C4-2B (cell line): ENCODE measurements at regions not wholly inside any gene's neighbourhood (a gene's known extent, or its start where the extent isn't known, plus 50 kb on each side); places are given as distances from the start of the nearest gene placed in this dataset.
"Not testable (repeated sequence)": the region's sequence is repeated elsewhere in the genome, so short reads cannot be mapped to it uniquely, and the experiment has no call there.

Experiments used
- H3K27ac ChIP-seq: fragments of 450-650 bp; 2 replicates; pipeline ENCODE4 v1.5.1; 2017
- CTCF ChIP-seq: fragments of 450-650 bp; conservative IDR thresholded peaks from 2 replicates; pipeline ENCODE4 v1.5.1; 2017; ENCODE audit warnings: mild to moderate bottlenecking
- ZFX ChIP-seq: fragments of 450-650 bp; IDR thresholded peaks from 2 replicates; pipeline ENCODE4 v1.6.1; 2017

GRCh38 chr17:15849054-15849453 is 95.9 kb upstream of the ADORA2B start:
- H3K27ac ChIP-seq, result not testable (repeated sequence)
- peak; percentile 33 for TF ChIP-seq CTCF

- not testable (repeated sequence) for H3K27ac ChIP-seq
Measured at GRCh38 chr17:15850071-15850470, 94.9 kb upstream of the ADORA2B start.

GRCh38 chr17:15850687-15851086 is 94.2 kb upstream of the ADORA2B start:
- H3K27ac ChIP-seq, result not testable (repeated sequence)

DNA sequence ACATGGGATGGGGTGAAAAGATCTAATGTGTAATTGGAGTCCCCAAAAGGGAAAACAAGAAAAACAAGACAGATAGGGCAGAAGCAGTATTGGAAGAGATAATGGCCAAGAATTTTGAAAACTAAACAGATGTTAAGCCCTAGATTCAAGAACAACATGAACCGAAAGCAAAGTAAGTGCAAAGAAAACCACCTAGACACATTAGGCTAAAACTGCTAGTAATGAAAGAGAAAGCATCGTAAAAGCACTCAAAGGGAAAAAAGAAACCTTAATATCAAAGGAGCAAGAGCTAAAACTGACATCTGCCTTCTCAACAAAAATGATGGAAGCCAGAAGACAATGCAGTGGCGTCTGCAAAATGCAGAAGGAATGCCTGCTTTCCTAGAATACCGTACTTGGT is 92.1 kb upstream of the ADORA2B start:
- not testable (repeated sequence) for H3K27ac ChIP-seq

GRCh38 chr17:15856191-15856590 is 88.7 kb upstream of the ADORA2B start:
- not testable (repeated sequence) for H3K27ac ChIP-seq

DNA sequence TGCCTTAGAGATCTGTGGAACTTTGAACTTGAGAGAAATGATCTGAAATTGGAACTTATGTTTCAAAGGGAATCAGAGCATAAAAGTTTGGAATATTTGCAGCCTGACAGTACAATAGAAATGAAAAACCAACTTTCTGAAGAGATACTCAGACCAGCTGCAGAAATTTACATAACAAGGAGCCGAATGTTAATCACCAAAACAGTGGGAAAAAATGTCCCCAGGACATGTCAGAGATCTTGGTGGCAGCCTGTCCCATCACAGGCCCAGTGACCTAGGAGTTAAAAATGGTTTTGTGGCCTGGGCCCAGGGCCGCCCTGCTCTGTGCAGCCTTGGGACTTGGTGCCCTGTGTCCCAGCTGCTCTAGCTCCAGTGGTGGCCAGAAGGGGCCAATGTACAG is 88.2 kb upstream of the ADORA2B start:
- not testable (repeated sequence) for H3K27ac ChIP-seq

DNA sequence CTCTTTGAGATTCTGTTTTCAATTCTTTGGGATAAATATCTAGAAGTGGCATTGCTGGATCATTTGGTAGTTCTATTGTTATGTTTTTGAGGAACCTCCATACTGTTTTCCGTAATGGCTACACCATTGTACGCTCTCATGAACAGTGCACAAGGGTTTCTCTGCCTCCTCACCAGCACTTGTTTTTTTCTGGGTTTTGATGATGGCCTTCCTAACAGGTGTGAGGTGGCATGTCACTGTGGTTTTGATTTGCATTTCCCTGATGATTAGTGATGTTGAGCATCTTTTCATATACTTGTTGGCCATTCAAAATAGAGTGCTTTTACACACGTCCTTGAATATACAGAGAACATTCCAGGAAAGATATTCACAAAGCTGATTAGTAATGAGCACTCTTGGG is 86.8 kb upstream of the ADORA2B start:
- not testable (repeated sequence) for H3K27ac ChIP-seq

DNA sequence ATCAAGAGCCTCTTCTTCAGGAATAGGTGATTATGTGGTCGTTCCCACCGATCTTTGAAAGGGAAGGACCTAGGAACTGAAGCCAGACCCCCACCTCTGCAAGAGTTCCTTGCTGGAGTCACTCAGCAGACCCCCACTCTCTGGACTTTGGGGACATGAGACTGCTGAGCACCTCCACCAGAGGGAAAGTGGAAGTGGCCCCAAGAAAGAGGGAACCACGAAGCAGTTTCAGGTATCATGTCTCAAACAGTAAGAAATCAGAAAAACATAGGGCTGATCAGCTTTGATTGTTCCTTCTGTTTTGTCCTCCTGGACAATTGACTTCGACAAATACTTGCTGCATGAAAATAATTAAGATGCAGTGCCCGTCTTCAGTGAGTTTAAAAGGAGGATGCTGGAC is 84.2 kb upstream of the ADORA2B start:
- H3K27ac ChIP-seq, result not testable (repeated sequence)

DNA sequence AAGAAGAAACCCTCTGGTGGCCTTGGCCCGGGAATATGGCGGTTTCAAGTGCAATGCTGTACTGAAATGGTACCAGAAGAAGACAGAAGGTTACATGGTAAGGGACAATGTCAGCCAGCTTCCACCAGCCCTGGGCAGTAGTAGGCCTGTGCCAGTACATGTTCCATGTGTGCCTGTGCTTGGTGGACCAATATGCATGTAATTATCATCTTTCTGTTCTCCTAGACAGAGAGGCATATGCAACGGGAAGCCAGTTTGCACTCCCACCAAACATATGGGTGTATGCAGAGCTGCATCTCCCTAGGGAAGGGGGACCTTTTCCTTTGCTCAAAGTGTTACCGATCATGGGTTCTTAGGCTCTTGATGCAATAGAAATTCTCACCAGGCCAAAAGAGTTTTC is 80.9 kb upstream of the ADORA2B start:
- H3K27ac ChIP-seq, result not testable (repeated sequence)

GRCh38 chr17:15864472-15864871 is 80.5 kb upstream of the ADORA2B start:
- not testable (repeated sequence) for H3K27ac ChIP-seq

- H3K27ac ChIP-seq, result not testable (repeated sequence)
Measured at GRCh38 chr17:15866015-15866414, 78.9 kb upstream of the ADORA2B start.

GRCh38 chr17:15867331-15867730 is 77.6 kb upstream of the ADORA2B start:
- not testable (repeated sequence) for H3K27ac ChIP-seq

DNA sequence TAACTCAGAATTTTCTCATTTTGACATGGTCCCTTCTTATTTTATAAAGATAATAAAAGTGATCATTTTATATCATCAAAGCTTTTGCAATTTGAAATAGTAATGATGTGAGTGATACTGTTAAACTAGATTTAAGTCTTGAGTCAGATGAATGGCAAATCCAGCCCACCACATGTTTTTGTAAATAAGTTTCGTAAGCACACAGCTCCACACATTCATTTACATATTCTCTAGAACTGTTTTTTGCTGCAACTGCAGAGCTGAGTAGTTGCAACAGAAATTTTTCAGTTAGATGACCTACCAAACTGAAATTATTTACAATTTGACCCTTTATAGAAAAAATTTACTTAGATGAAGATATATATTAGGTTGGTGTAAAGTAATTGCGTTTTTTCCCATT is 75.1 kb upstream of the ADORA2B start:
- not testable (repeated sequence) for H3K27ac ChIP-seq

DNA sequence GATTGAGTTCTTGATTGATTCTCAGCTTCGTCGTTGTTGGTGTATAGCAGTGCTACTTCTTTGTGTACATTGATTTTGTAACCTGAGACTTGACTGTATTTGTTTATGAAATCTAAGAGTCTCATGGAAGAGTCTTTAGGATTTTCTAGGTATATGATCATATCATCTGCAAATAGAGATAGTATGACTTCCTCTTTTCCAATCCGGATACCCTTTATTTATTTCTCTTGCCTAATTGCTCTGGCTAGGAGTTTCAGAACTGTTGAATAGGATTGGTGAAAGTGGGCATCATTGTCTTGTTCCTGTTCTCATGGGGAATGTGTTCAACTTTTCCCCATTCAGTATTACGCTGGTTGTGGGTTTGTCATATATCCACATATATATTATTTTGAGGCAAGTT is 72.3 kb upstream of the ADORA2B start:
- H3K27ac ChIP-seq, result not testable (repeated sequence)

- H3K27ac ChIP-seq, result not testable (repeated sequence)
Measured at GRCh38 chr17:15877882-15878500, 66.9 kb upstream of the ADORA2B start.

DNA sequence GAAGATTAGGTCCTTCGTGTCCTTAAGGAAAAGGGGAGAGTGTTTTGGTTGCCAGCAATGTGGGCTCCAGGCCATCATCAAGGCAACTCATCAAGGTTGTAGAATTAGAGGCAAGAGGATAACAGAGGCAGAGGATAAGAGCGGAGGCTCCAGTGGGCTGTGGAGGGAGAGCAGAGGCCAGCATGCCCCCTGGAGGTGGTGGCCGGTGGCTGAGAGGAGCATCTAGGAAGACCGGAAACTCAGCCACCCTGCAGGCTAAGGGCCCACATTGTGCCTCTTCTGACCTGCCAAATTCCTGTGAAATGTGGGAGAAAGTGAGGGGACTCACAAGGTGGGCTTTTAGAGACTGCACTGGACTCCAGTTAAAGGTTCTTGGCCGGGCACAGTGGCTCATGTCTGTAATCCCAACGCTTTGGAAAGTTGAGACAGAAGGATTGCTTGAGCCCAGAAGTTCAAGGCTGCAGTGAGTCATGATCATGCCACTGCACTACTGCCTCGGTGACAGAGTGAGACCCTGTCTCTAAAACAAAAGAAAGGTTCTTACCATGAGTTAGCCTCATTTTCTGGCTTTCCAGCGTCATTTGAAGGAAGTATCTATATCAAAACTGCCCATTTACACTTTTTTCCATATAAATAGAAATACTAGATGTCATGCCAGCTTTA is 62.7 kb upstream of the ADORA2B start:
- TF ChIP-seq CTCF (no peak; the same call in 1 of the 2 replicates), ZFX (no peak)
- no peak overlapping the region for H3K27ac ChIP-seq
